Kidney epithelial cell (primary cell): ENCODE measurements at regions not wholly inside any gene's neighbourhood (a gene's known extent, or its start where the extent isn't known, plus 50 kb on each side); places are given as distances from the start of the nearest gene placed in this dataset.

ENCODE experiments used
- DNase-seq: peaks from one replicate; pipeline ENCODE4 v3.0.0-alpha.2; 2010; ENCODE audit warnings: low read depth
- H3K27me3 ChIP-seq: 2 replicates; pipeline ENCODE4 v1.6.0; 2011; ENCODE audit warnings: low read length; ENCODE audit not compliant: control insufficient read depth, insufficient read depth
- H3K36me3 ChIP-seq: 2 replicates; pipeline ENCODE4 v1.5.1; 2011; ENCODE audit warnings: low read length; ENCODE audit not compliant: control insufficient read depth, insufficient read depth
- H3K4me3 ChIP-seq: 2 replicates; pipeline ENCODE4 v1.5.1; 2011; ENCODE audit warnings: low read depth, mild to moderate bottlenecking, control low read depth, low read length
- TF ChIP-seq, protein P1 (sequence below): IDR thresholded peaks from 2 replicates; pipeline ENCODE4 v1.5.1; 2011; ENCODE audit warnings: mild to moderate bottlenecking, moderate library complexity, low read length, control low read depth, inconsistent platforms; ENCODE audit not compliant: insufficient read depth, poor library complexity, severe bottlenecking

GRCh38 chr2:37842732-37843440 is 82.2 kb upstream of the RMDN2 start:
- no peak overlapping the region for H3K4me3 ChIP-seq
- no peak for DNase-seq
- TF ChIP-seq, protein P1, sequence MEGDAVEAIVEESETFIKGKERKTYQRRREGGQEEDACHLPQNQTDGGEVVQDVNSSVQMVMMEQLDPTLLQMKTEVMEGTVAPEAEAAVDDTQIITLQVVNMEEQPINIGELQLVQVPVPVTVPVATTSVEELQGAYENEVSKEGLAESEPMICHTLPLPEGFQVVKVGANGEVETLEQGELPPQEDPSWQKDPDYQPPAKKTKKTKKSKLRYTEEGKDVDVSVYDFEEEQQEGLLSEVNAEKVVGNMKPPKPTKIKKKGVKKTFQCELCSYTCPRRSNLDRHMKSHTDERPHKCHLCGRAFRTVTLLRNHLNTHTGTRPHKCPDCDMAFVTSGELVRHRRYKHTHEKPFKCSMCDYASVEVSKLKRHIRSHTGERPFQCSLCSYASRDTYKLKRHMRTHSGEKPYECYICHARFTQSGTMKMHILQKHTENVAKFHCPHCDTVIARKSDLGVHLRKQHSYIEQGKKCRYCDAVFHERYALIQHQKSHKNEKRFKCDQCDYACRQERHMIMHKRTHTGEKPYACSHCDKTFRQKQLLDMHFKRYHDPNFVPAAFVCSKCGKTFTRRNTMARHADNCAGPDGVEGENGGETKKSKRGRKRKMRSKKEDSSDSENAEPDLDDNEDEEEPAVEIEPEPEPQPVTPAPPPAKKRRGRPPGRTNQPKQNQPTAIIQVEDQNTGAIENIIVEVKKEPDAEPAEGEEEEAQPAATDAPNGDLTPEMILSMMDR, result no peak
- no peaks in the 10 kb centered on the region for H3K36me3 ChIP-seq
- no peaks in the 10 kb centered on the region for H3K27me3 ChIP-seq

DNA sequence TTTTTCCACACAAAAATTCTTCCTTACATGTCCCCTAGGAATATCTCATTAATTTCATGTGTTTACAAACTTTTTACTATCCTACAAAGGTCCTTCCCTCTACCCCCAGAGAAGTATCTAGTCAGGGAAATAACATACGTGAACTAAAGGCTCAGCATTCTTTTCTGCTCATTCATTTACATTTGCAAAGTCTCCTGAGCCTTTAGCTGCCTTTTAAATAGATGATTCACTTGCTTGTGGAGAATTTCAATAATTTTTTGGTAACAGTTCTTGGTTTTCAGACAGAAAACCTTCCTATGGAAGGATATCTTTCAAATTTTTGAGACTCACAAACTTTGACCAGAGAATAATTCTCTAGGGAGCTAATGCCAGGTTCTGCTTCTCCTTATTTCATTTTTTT is 81.5 kb upstream of the RMDN2 start:
- no peaks in the 10 kb centered on the region for H3K27me3 ChIP-seq
- TF ChIP-seq, protein P1, result no peak
- no peaks in the 10 kb centered on the region for H3K36me3 ChIP-seq
- DNase-seq, result no peak
- H3K4me3 ChIP-seq, result no peak overlapping the region

GRCh38 chr2:37846207-37846606 is 78.9 kb upstream of the RMDN2 start:
- DNase-seq, result no peak
- TF ChIP-seq, protein P1, result no peak

GRCh38 chr2:37847792-37848191 is 77.3 kb upstream of the RMDN2 start:
- Histone ChIP-seq H3K4me3 (no peak overlapping the region), H3K36me3 (no peaks in the 10 kb centered on the region), H3K27me3 (no peaks in the 10 kb centered on the region)
- TF ChIP-seq, protein P1, result no peak
- no peak for DNase-seq

More at GRCh38 chr2:37846207-37846606, 78.9 kb upstream of the RMDN2 start:
- no peaks in the 10 kb centered on the region for H3K36me3 ChIP-seq
- H3K4me3 ChIP-seq, result no peak overlapping the region
- H3K27me3 ChIP-seq, result no peaks in the 10 kb centered on the region

- H3K36me3 ChIP-seq, result no peaks in the 10 kb centered on the region
- no peaks in the 10 kb centered on the region for H3K27me3 ChIP-seq
- DNase-seq, result no peak
- H3K4me3 ChIP-seq, result no peak overlapping the region
- TF ChIP-seq, protein P1, result no peak
These were observed 76.6 kb upstream of the RMDN2 start for GRCh38 chr2:37848451-37848850.

DNA sequence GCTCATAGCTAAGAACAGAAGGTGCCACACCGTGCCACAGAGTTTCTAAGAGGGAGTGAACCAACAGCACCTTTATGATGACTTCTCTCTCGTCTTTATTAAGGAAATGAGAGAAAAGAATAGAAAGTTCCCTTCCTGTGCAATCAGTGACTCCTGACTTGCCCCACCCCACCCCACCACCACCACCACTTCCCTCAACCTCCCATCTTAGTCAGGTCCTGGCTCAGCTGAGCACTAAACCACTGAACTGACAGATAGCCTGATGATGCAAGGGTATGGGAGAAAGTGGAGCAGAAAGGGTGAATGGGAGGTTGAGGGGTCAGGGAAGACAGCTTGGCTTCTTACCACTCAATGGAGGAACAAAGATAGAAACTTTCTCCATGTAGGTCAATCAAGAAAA is 75.2 kb upstream of the RMDN2 start:
- TF ChIP-seq, protein P1, result no peak
- no peaks in the 10 kb centered on the region for H3K36me3 ChIP-seq
- no peak overlapping the region for H3K4me3 ChIP-seq
- DNase-seq, result no peak
- no peaks in the 10 kb centered on the region for H3K27me3 ChIP-seq
